Activated CD8-positive, alpha-beta T cell treated with anti-CD3 and anti-CD28 coated beads for 36 hours (primary cell): ENCODE measurements at regions not wholly inside any gene's neighbourhood (a gene's known extent, or its start where the extent isn't known, plus 50 kb on each side); places are given as distances from the start of the nearest gene placed in this dataset.

ENCODE experiments used
- ATAC-seq: fragments of 200-7000 bp; cut with Tn5 transposase; one replicate; pipeline ENCODE4 v1.10.0; 2021; ENCODE audit warnings: mild to moderate bottlenecking, moderate library complexity
- CTCF ChIA-PET: fragments of 350-600 bp; sonication (Branson Sonifier 250); formaldehyde crosslinking; loops from one replicate; lab custom pipeline; 2021; ENCODE audit warnings: antibody characterized with exemption; lab: Charles Lee
- POLR2A ChIA-PET: fragments of 350-600 bp; sonication (Branson Sonifier 250); formaldehyde crosslinking; loops from one replicate; lab custom pipeline; 2021; ENCODE audit warnings: antibody characterized with exemption; lab: Charles Lee
- DNase-seq: peaks from one replicate; pipeline ENCODE4 v3.0.0-alpha.2; 2020
- H3K27ac Mint-ChIP-seq: one replicate; pipeline ENCODE4 v1.8.0; 2021; ENCODE audit warnings: mild to moderate bottlenecking, mixed read lengths
- H3K27me3 Mint-ChIP-seq: one replicate; pipeline ENCODE4 v1.8.0; 2021; ENCODE audit warnings: mixed read lengths
- H3K36me3 Mint-ChIP-seq: one replicate; pipeline ENCODE4 v1.8.0; 2021; ENCODE audit warnings: low read depth, mixed read lengths
- H3K4me1 Mint-ChIP-seq: one replicate; pipeline ENCODE4 v1.8.0; 2021; ENCODE audit warnings: low read depth, mixed read lengths
- H3K4me3 Mint-ChIP-seq: one replicate; pipeline ENCODE4 v1.8.0; 2021; ENCODE audit warnings: mild to moderate bottlenecking, moderate library complexity, mixed read lengths
- H3K9me3 Mint-ChIP-seq: one replicate; pipeline ENCODE4 v1.8.0; 2021; ENCODE audit warnings: mixed read lengths
- CTCF ChIP-seq: fragments of 200-600 bp; IDR thresholded peaks from one replicate; pipeline ENCODE4 v1.8.0; 2022; ENCODE audit warnings: antibody characterized with exemption, mild to moderate bottlenecking
- intact Hi-C: fragments of 100-400 bp; cut with micrococcal nuclease; formaldehyde crosslinking; loops from one replicate; pipeline ENCODE4 v1.10.0; 2022

- Mint-ChIP-seq H3K9me3 (no peaks in the 10 kb centered on the region), H3K4me1 (no peaks in the 10 kb centered on the region), H3K27me3 (no peaks in the 10 kb centered on the region), H3K4me3 (no peak overlapping the region), H3K27ac (no peak overlapping the region), H3K36me3 (no peaks in the 10 kb centered on the region)
- intact Hi-C loops, result no loop called here
- DNase-seq, result no peak
- ATAC-seq, result no peak
- POLR2A ChIA-PET, result no interaction called here
- no peak for TF ChIP-seq CTCF
- CTCF ChIA-PET, result no interaction called here
Observed at GRCh38 chr9:18046068-18046467, 427.9 kb upstream of the ADAMTSL1 start.

DNA sequence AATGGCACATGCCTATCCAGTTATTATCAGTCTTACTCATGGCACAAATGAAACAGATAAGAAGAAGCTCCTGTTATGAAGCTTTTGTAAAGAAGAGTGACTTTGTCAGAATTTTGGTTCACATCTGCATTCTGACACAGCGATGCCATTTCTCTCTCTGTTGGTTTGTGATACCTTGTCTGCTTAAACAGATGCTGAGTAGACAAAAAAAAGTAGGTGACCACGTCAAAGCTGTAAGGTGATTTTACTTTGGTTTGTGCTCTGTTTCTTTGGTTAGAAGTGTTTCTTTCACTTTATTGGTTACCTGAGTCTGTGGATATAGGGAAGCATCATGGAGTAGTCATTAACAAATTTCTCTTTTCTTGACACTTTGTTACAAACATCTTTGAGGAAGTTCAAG lies 422.3 kb upstream of the ADAMTSL1 start:
- no peak for TF ChIP-seq CTCF
- no peak for ATAC-seq
- CTCF ChIA-PET, result no interaction called here
- no peak overlapping the region for H3K27ac Mint-ChIP-seq
- no peaks in the 10 kb centered on the region for H3K27me3 Mint-ChIP-seq
- POLR2A ChIA-PET, result no interaction called here
- peaks cover under 1% of the 10 kb centered on the region for H3K9me3 Mint-ChIP-seq
- no peaks in the 10 kb centered on the region for H3K36me3 Mint-ChIP-seq
- DNase-seq, result no peak
- no peaks in the 10 kb centered on the region for H3K4me1 Mint-ChIP-seq
- intact Hi-C loops, result no loop called here
- no peak overlapping the region for H3K4me3 Mint-ChIP-seq

- ChIA-PET CTCF (no interaction called here), POLR2A (no interaction called here)
- Mint-ChIP-seq H3K4me1 (no peaks in the 10 kb centered on the region), H3K27me3 (no peaks in the 10 kb centered on the region), H3K36me3 (no peaks in the 10 kb centered on the region), H3K27ac (no peak overlapping the region), H3K9me3 (peaks cover 1% of the 10 kb centered on the region), H3K4me3 (no peak overlapping the region)
- intact Hi-C loops, result no loop called here
- DNase-seq (no peak), ATAC-seq (no peak)
- no peak for TF ChIP-seq CTCF
Observed at GRCh38 chr9:18052060-18052459, 421.9 kb upstream of the ADAMTSL1 start.

DNA sequence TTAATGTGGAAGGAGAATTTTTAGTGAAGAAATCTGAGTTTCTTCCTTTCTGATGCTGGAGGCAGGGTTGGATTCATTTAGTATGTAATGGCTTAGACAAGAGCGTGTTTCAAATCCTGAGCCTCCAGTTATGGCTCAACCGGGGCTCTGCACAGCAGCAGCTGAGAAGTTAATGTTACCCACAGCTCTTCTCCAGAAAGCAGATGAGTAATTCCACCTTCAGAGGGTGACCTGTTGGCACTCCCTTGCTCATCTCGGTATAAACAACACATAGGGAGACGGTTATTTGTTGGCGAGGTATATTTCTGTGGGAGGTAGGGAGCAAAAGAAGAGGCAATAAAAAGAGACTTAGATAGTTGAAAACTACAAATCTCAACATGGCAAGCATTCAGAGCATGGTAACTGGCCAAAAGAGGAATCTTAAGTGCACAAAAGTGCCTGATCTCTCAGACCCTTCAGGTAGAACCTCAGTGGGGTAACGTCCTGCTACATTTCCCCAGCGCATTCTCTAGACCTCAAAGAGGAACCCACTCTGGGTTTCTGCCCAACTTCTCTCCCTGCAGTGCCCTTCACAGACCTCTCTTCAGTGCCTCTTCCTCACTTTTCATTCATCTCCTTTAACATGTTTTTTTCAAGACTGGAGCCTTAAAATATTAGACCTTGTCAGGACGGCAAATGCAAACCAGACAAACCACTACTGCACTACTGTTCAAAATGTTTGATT lies 417.5 kb upstream of the ADAMTSL1 start:
- intact Hi-C loops, result no loop called here
- ATAC-seq (no peak), DNase-seq (no peak)
- ChIA-PET CTCF (no interaction called here), POLR2A (no interaction called here)
- no peak for TF ChIP-seq CTCF
- no peak overlapping the region for H3K4me3 Mint-ChIP-seq
- no peak overlapping the region for H3K27ac Mint-ChIP-seq
- no peaks in the 10 kb centered on the region for H3K4me1 Mint-ChIP-seq
- no peaks in the 10 kb centered on the region for H3K36me3 Mint-ChIP-seq
- H3K27me3 Mint-ChIP-seq, result no peaks in the 10 kb centered on the region
- peaks cover 4% of the 10 kb centered on the region for H3K9me3 Mint-ChIP-seq

DNA sequence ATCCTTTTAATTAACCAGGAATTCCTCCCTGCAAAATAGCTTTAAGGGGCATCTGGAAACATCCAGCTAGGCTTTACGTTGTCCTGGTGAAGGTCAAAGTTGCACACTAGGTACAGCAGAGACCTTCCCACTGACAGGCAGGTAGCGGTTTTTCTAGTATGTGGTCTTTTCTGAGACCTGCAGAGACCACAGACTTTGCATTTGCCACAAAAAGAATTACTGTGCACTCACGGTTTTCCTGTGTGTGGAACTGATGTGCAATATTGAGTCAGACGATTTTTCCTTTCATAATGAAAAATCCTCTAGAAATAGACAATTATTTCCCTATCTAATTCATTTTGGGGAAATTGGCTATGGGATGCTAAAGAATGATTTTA lies 417.0 kb upstream of the ADAMTSL1 start:
- no peak overlapping the region for H3K27ac Mint-ChIP-seq
- no peaks in the 10 kb centered on the region for H3K27me3 Mint-ChIP-seq
- intact Hi-C loops, result no loop called here
- DNase-seq (no peak), ATAC-seq (no peak)
- peaks cover 4% of the 10 kb centered on the region for H3K9me3 Mint-ChIP-seq
- H3K36me3 Mint-ChIP-seq, result no peaks in the 10 kb centered on the region
- TF ChIP-seq CTCF, result no peak
- ChIA-PET CTCF (no interaction called here), POLR2A (no interaction called here)
- no peaks in the 10 kb centered on the region for H3K4me1 Mint-ChIP-seq
- no peak overlapping the region for H3K4me3 Mint-ChIP-seq
